Heart left ventricle (tissue), 16 donors: ENCODE measurements at regions not wholly inside any gene's neighbourhood (a gene's known extent, or its start where the extent isn't known, plus 50 kb on each side); places are given as distances from the start of the nearest gene placed in this dataset.

Source experiments
- ATAC-seq, 4 donors: fragments of 200-7000 bp; cut with Tn5 transposase; one replicate each; pipeline ENCODE4 v1.9.1; 2020 to 2022; ENCODE audit warnings: moderate library complexity in 4 of 4, mild to moderate bottlenecking in 3 of 4, moderate number of reproducible peaks in 1 of 4
- DNase-seq, 5 donors: peaks; one replicate each; pipeline ENCODE4 v3.0.0-alpha.2; 2020
- H3K27ac ChIP-seq, 12 donors: fragments of 200-600 bp; sonication (generic) in 4 of 12; one replicate each; pipeline versions ENCODE4 v1.5.0 to v1.8.0; 2016 to 2022; ENCODE audit warnings: mild to moderate bottlenecking in 2 of 12
- H3K27me3 ChIP-seq, 9 donors: fragments of 200-600 bp; sonication (generic) in 2 of 9; one replicate each; pipeline versions ENCODE4 v1.5.1 to v1.8.0; 2016 to 2022; ENCODE audit warnings: mild to moderate bottlenecking in 3 of 9
- H3K36me3 ChIP-seq, 9 donors: fragments of 200-600 bp; sonication (generic) in 2 of 9; one replicate each; pipeline versions ENCODE4 v1.5.0 to v1.8.0; 2018 to 2022; ENCODE audit warnings: mild to moderate bottlenecking in 2 of 9
- H3K4me1 ChIP-seq, 12 donors: fragments of 200-600 bp; sonication (generic) in 4 of 12; one replicate each; pipeline versions ENCODE4 v1.5.0 to v1.8.0; 2016 to 2022; ENCODE audit warnings: mild to moderate bottlenecking in 3 of 12
- H3K4me3 ChIP-seq, 12 donors: fragments of 200-600 bp; sonication (generic) in 4 of 12; one replicate each; pipeline versions ENCODE4 v1.5.0 to v1.8.0; 2017 to 2022; ENCODE audit warnings: mild to moderate bottlenecking in 9 of 12, moderate library complexity in 4 of 12
- H3K9me3 ChIP-seq, 12 donors: fragments of 200-600 bp; sonication (generic) in 4 of 12; one replicate each; pipeline versions ENCODE4 v1.5.0 to v1.8.0; 2016 to 2022; ENCODE audit warnings: mild to moderate bottlenecking in 1 of 12
- CTCF ChIP-seq, 12 donors: fragments of 200-600 bp; sonication (generic) in 4 of 12; IDR thresholded peaks; one replicate each; pipeline versions ENCODE4 v1.5.0 to v1.8.0; 2018 to 2022; ENCODE audit warnings: antibody characterized with exemption in 12 of 12, mild to moderate bottlenecking in 5 of 12
- POLR2A ChIP-seq, 2 donors: fragments of 450-650 bp; IDR thresholded peaks; one replicate each; pipeline ENCODE4 v1.6.1; 2017; ENCODE audit warnings: antibody characterized with exemption in 2 of 2, mild to moderate bottlenecking in 2 of 2, moderate library complexity in 2 of 2
- WGBS, 4 donors: extraction: QIAGEN DNeasy Blood & Tissue Kit in 2 of 4; methylation state at CpG; one replicate each; pipeline versions ENCODE4 v1.1.5 to v1.1.7; 2013 to 2018; 5-methylcytosine and 5-hydroxymethylcytosine counted together
- intact Hi-C, 10 donors: fragments of 100-400 bp; cut with DNase I; formaldehyde crosslinking; loops; one replicate each; pipeline versions ENCODE4 v1.11.1 to v1.14.2; 2022
- donor health status: ischemic (EF 13 %, LVEDD 7.1; RV severe dilation, severe dysfunction).
- donor health status: healthy with polysubstance abuse.
- donor health status: DM: no; HTN: yes; CAD: no.
- donor health status: DM: no; HTN: no; CAD: no.
- donor health status: ischemic (EF 25% LVEDD 6.9; RV normal size, moderate dysfunction).
- donor health status: ischemic (EF 25% LVEDD 5.7; RV mildly dilated, moderate dysfunction).
- donor health status: healthy.
- donor health status: DM: yes; HTN: yes; CAD: no.
- donor health status: ischemic (EF 35%, LVEDD 5.7; RV mildly dilated, moderate dysfunction).
- donor health status: nonischemic (EF 11% LVEDD 7.7; RV severe dilation, severe dysfunction).
- donor health status: DM: yes; HTN: yes; CAD: no.
- donor health status: PGD.
- donor health status: ischemic (EF 29% LVEDD 5.4; RV normal size, mild dysfunction).
- donor health status: nonischemic (EF 23%, LVEDD 6.1; RV moderate dilation, normal function).

- Histone ChIP-seq H3K27me3 (no peaks in the 10 kb centered on the region), H3K4me1 (no peaks in the 10 kb centered on the region), H3K4me3 (no peak overlapping the region), H3K9me3 (peaks cover 0 to 10% (median 0%) of the 10 kb centered on the region in 12 donors), H3K27ac (no peak overlapping the region), H3K36me3 (no peaks in the 10 kb centered on the region)
- no peak for DNase-seq
- WGBS, 4 donors: 72 to 77% (median 77%) methylated on average over 18 of the region's 18 CpGs
- no peak for ATAC-seq
- intact Hi-C loops: loop anchor here in 3 of 10 donors (5.0 to 10.0 kb wide), 2 partner anchors 770 to 958 kb away; no protein-coding TSS in a partner anchor
- TF ChIP-seq POLR2A (IDR thresholded peaks at IDR 0.05) (no peak), CTCF (IDR thresholded peaks at IDR 0.05) (no peak)
Measured at GRCh38 chr14:101622251-101623076, 61.2 kb downstream of the DIO3 start.

GRCh38 chr14:101623077-101623372 lies 61.7 kb downstream of the DIO3 start:
- WGBS, 4 donors: 91 to 97% (median 93%) methylated on average over 6 of the region's 6 CpGs

GRCh38 chr14:101623685-101624444 lies 62.6 kb downstream of the DIO3 start:
- 92 to 93% (median 92%) methylated on average over 9 of the region's 9 CpGs for WGBS, 4 donors
- DNase-seq: no peak
- intact Hi-C loops: loop anchor here in 3 of 10 donors (5.0 to 10.0 kb wide), 2 partner anchors 772 to 959 kb away; no protein-coding TSS in a partner anchor
- Histone ChIP-seq H3K36me3 (no peaks in the 10 kb centered on the region), H3K4me1 (peaks cover 0 to 12% (median 9%) of the 10 kb centered on the region in 12 donors), H3K4me3 (no peak overlapping the region), H3K27me3 (no peaks in the 10 kb centered on the region), H3K27ac (no peak overlapping the region), H3K9me3 (peaks cover 0 to 4% (median 0%) of the 10 kb centered on the region in 12 donors)
- ATAC-seq: no peak
- no peak for TF ChIP-seq POLR2A (IDR thresholded peaks at IDR 0.05)
- TF ChIP-seq CTCF (IDR thresholded peaks at IDR 0.05): no peak

More at GRCh38 chr14:101623077-101623372, 61.7 kb downstream of the DIO3 start:
- Histone ChIP-seq H3K27ac (no peak overlapping the region), H3K36me3 (no peaks in the 10 kb centered on the region), H3K27me3 (no peaks in the 10 kb centered on the region), H3K9me3 (peaks cover 0 to 10% (median 0%) of the 10 kb centered on the region in 12 donors), H3K4me1 (peaks cover 0 to 5% (median 3%) of the 10 kb centered on the region in 12 donors), H3K4me3 (no peak overlapping the region)
- no peak for ATAC-seq
- TF ChIP-seq POLR2A (IDR thresholded peaks at IDR 0.05) (no peak), CTCF (IDR thresholded peaks at IDR 0.05) (no peak)
- intact Hi-C loops: loop anchor here in 3 of 10 donors (5.0 to 10.0 kb wide), 2 partner anchors 771 to 958 kb away; no protein-coding TSS in a partner anchor
- no peak for DNase-seq

- H3K36me3 ChIP-seq: no peaks in the 10 kb centered on the region
- no peak overlapping the region for H3K27ac ChIP-seq
- no peak for ATAC-seq
- H3K9me3 ChIP-seq: no peaks in the 10 kb centered on the region
- H3K27me3 ChIP-seq: no peaks in the 10 kb centered on the region
- no peak overlapping the region for H3K4me3 ChIP-seq
- peaks cover 0 to 12% (median 9%) of the 10 kb centered on the region in 12 donors for H3K4me1 ChIP-seq
- no peak for DNase-seq
- no peak for TF ChIP-seq POLR2A (IDR thresholded peaks at IDR 0.05)
- no peak for TF ChIP-seq CTCF (IDR thresholded peaks at IDR 0.05)
- WGBS, 4 donors: 58 to 77% (median 68%) methylated on average over 7 to 11 of the region's 11 CpGs
- intact Hi-C loops: loop anchor here in 3 of 10 donors (5.0 to 10.0 kb wide), 2 partner anchors 772 to 960 kb away; no protein-coding TSS in a partner anchor
Measured at GRCh38 chr14:101624536-101624935, 63.2 kb downstream of the DIO3 start.
